ENCODE measurements at regions not wholly inside any gene's neighbourhood (a gene's known extent, or its start where the extent isn't known, plus 50 kb on each side); places are given as distances from the start of the nearest gene placed in this dataset.
A peak's percentile ranks its signal among the peaks of the same experiment; 100 is the strongest.

- H3K36me3 ChIP-seq (ENCODE audit: control insufficient read depth in 4 of 4, insufficient read depth in 4 of 4, low read length in 4 of 4), result no peaks in the 10 kb centered on the region
- no peak for TF ChIP-seq CTCF (IDR thresholded peaks at IDR 0.05; ENCODE audit: control extremely low read depth, extremely low read depth)
- DNase-seq, result no peak
- no peak overlapping the region for H3K4me3 ChIP-seq
- peaks cover 0 to 2% (median 0%) of the 10 kb centered on the region in 4 donors for H3K9me3 ChIP-seq (ENCODE audit: control insufficient read depth in 4 of 4, insufficient read depth in 3 of 4, low read length in 3 of 4)
- H3K27me3 ChIP-seq (ENCODE audit: control insufficient read depth in 3 of 3, insufficient read depth in 3 of 3, low read length in 2 of 3), result no peaks in the 10 kb centered on the region
- H3K9ac ChIP-seq (ENCODE audit: insufficient read depth in 1 of 2, low read length in 2 of 2), result no peak overlapping the region
- peaks cover 0 to 7% (median 0%) of the 10 kb centered on the region in 5 donors for H3K4me1 ChIP-seq (ENCODE audit: control insufficient read depth in 5 of 5, insufficient read depth in 5 of 5, low read length in 5 of 5)
- no peak overlapping the region for H3K27ac ChIP-seq (ENCODE audit: low read depth in 1 of 2, low read length in 1 of 2)
- ATAC-seq (ENCODE audit: insufficient read depth, low FRiP score), result no peak
These were observed 147.7 kb downstream of the FCRL5 start for GRCh38 chr1:157404614-157405013.

- Histone ChIP-seq H3K9ac (ENCODE audit: insufficient read depth in 1 of 2, low read length in 2 of 2) (no peak overlapping the region), H3K36me3 (ENCODE audit: control insufficient read depth in 4 of 4, insufficient read depth in 4 of 4, low read length in 4 of 4) (no peaks in the 10 kb centered on the region), H3K27ac (ENCODE audit: low read depth in 1 of 2, low read length in 1 of 2) (no peak overlapping the region), H3K9me3 (ENCODE audit: control insufficient read depth in 4 of 4, insufficient read depth in 3 of 4, low read length in 3 of 4) (no peaks in the 10 kb centered on the region), H3K4me3 (no peak overlapping the region), H3K4me1 (ENCODE audit: control insufficient read depth in 5 of 5, insufficient read depth in 5 of 5, low read length in 5 of 5) (peaks cover 0 to 7% (median 0%) of the 10 kb centered on the region in 5 donors), H3K27me3 (ENCODE audit: control insufficient read depth in 3 of 3, insufficient read depth in 3 of 3, low read length in 2 of 3) (no peaks in the 10 kb centered on the region)
- WGBS, 2 donors, result 13 to 40% methylated on average over 3 of the region's 3 CpGs
- ATAC-seq (ENCODE audit: insufficient read depth, low FRiP score) (no peak), DNase-seq (no peak)
- TF ChIP-seq CTCF (IDR thresholded peaks at IDR 0.05; ENCODE audit: control extremely low read depth, extremely low read depth), result no peak
These were observed 148.2 kb downstream of the FCRL5 start for GRCh38 chr1:157404063-157404501.

GRCh38 chr1:157403608-157404007 is 148.7 kb downstream of the FCRL5 start:
- no peaks in the 10 kb centered on the region for H3K36me3 ChIP-seq (ENCODE audit: control insufficient read depth in 4 of 4, insufficient read depth in 4 of 4, low read length in 4 of 4)
- ATAC-seq (ENCODE audit: insufficient read depth, low FRiP score), result peak; percentile 41
- no peak overlapping the region for H3K9ac ChIP-seq (ENCODE audit: insufficient read depth in 1 of 2, low read length in 2 of 2)
- DNase-seq, result no peak
- no peak for TF ChIP-seq CTCF (IDR thresholded peaks at IDR 0.05; ENCODE audit: control extremely low read depth, extremely low read depth)
- no peaks in the 10 kb centered on the region for H3K27me3 ChIP-seq (ENCODE audit: control insufficient read depth in 3 of 3, insufficient read depth in 3 of 3, low read length in 2 of 3)
- H3K9me3 ChIP-seq (ENCODE audit: control insufficient read depth in 4 of 4, insufficient read depth in 3 of 4, low read length in 3 of 4), result no peaks in the 10 kb centered on the region
- H3K27ac ChIP-seq (ENCODE audit: low read depth in 1 of 2, low read length in 1 of 2), result no peak overlapping the region
- WGBS, 2 donors, result 32 to 60% methylated on average over 1 of the region's 1 CpG
- peaks cover 0 to 7% (median 0%) of the 10 kb centered on the region in 5 donors for H3K4me1 ChIP-seq (ENCODE audit: control insufficient read depth in 5 of 5, insufficient read depth in 5 of 5, low read length in 5 of 5)
- H3K4me3 ChIP-seq, result no peak overlapping the region

- no peak overlapping the region for H3K9ac ChIP-seq (ENCODE audit: insufficient read depth in 1 of 2, low read length in 2 of 2)
- DNase-seq (no peak), ATAC-seq (ENCODE audit: insufficient read depth, low FRiP score) (no peak)
- no peaks in the 10 kb centered on the region for H3K9me3 ChIP-seq (ENCODE audit: control insufficient read depth in 4 of 4, insufficient read depth in 3 of 4, low read length in 3 of 4)
- H3K36me3 ChIP-seq (ENCODE audit: control insufficient read depth in 4 of 4, insufficient read depth in 4 of 4, low read length in 4 of 4), result no peaks in the 10 kb centered on the region
- H3K4me3 ChIP-seq, result no peak overlapping the region
- 25 to 41% methylated on average over 6 of the region's 6 CpGs for WGBS, 2 donors
- no peak overlapping the region for H3K27ac ChIP-seq (ENCODE audit: low read depth in 1 of 2, low read length in 1 of 2)
- no peak for TF ChIP-seq CTCF (IDR thresholded peaks at IDR 0.05; ENCODE audit: control extremely low read depth, extremely low read depth)
- peaks cover 0 to 7% (median 0%) of the 10 kb centered on the region in 5 donors for H3K4me1 ChIP-seq (ENCODE audit: control insufficient read depth in 5 of 5, insufficient read depth in 5 of 5, low read length in 5 of 5)
- H3K27me3 ChIP-seq (ENCODE audit: control insufficient read depth in 3 of 3, insufficient read depth in 3 of 3, low read length in 2 of 3), result no peaks in the 10 kb centered on the region
These were observed 149.1 kb downstream of the FCRL5 start for GRCh38 chr1:157403203-157403602.

All from lung (tissue), 11 donors.